Smooth muscle cell (in vitro differentiated cells): ENCODE measurements at regions not wholly inside any gene's neighbourhood (a gene's known extent, or its start where the extent isn't known, plus 50 kb on each side); places are given as distances from the start of the nearest gene placed in this dataset. TPM values are rescaled to one million over a fixed set of nuclear protein-coding genes. Genes with fewer than 3 reads are reported as not detected.
"Not testable (repeated sequence)": the region's sequence is repeated elsewhere in the genome, so short reads cannot be mapped to it uniquely, and the experiment has no call there.

Experiments used
- DNase-seq: peaks from one replicate; lab custom pipeline; 2025; ENCODE audit not compliant: unreplicated experiment; lab: John Stamatoyannopoulos, UW
- H2AFZ ChIP-seq: fragments of 200-600 bp; sonication (generic); 2 replicates; pipeline ENCODE4 v1.6.0; 2016; ENCODE audit warnings: antibody characterized with exemption, low read depth, mild to moderate bottlenecking
- H3F3A ChIP-seq: fragments of 200-600 bp; sonication (generic); 2 replicates; pipeline ENCODE4 v1.6.0; 2017; ENCODE audit warnings: antibody characterized with exemption, low read depth
- H3K27ac ChIP-seq: fragments of 200-600 bp; sonication (generic); 2 replicates; pipeline ENCODE4 v1.5.1; 2016; ENCODE audit warnings: low read depth, mild to moderate bottlenecking
- H3K27me3 ChIP-seq: fragments of 200-600 bp; sonication (generic); 2 replicates; pipeline ENCODE4 v1.6.1; 2016; ENCODE audit warnings: low read depth, mild to moderate bottlenecking
- H3K36me3 ChIP-seq: fragments of 200-600 bp; sonication (generic); 2 replicates; pipeline ENCODE4 v1.5.1; 2016; ENCODE audit warnings: low read depth
- H3K4me1 ChIP-seq: fragments of 200-600 bp; sonication (generic); 2 replicates; pipeline ENCODE4 v1.5.1; 2016; ENCODE audit warnings: low read depth
- H3K4me2 ChIP-seq: fragments of 200-600 bp; sonication (generic); 2 replicates; pipeline ENCODE4 v1.6.0; 2016; ENCODE audit warnings: mild to moderate bottlenecking
- H3K4me3 ChIP-seq: fragments of 200-600 bp; sonication (generic); 2 replicates; pipeline ENCODE4 v1.5.1; 2016; ENCODE audit warnings: mild to moderate bottlenecking
- H3K79me2 ChIP-seq: fragments of 200-600 bp; sonication (generic); 2 replicates; pipeline ENCODE4 v1.6.0; 2016; ENCODE audit warnings: low read depth, mild to moderate bottlenecking
- H3K9ac ChIP-seq: fragments of 200-600 bp; sonication (generic); 2 replicates; pipeline ENCODE4 v1.6.0; 2016; ENCODE audit warnings: low read depth
- H3K9me3 ChIP-seq: fragments of 200-600 bp; sonication (generic); replicated peaks from 2 replicates; pipeline ENCODE4 v1.5.1; 2016; ENCODE audit warnings: low read depth
- H4K20me1 ChIP-seq: fragments of 200-600 bp; sonication (generic); 2 replicates; pipeline ENCODE4 v1.6.0; 2016; ENCODE audit warnings: low read depth
- CTCF ChIP-seq: fragments of 200-600 bp; sonication (generic); IDR thresholded peaks from 2 replicates; pipeline ENCODE4 v1.5.1; 2017; ENCODE audit warnings: borderline replicate concordance, mild to moderate bottlenecking, antibody characterized with exemption; ENCODE audit not compliant: insufficient read depth, poor library complexity, severe bottlenecking
- WGBS: methylation state at CpG from one replicate; pipeline ENCODE4 v1.1.7; 2016; ENCODE audit warnings: low lambda C conversion rate; 5-methylcytosine and 5-hydroxymethylcytosine counted together
- small RNA-seq: library from RNA; depleted of rRNA; stranded (forward); fragments of <200 nt; gene quantifications from one replicate; pipeline ENCODE3, GENCODE V24; 2014

GRCh38 chr20:47843886-47844567 lies 58.7 kb upstream of the SULF2 start:
- Histone ChIP-seq H3K4me1 (no peaks in the 10 kb centered on the region), H3K9me3 (no peaks in the 10 kb centered on the region), H4K20me1 (no peaks in the 10 kb centered on the region), H3K79me2 (no peaks in the 10 kb centered on the region), H3K9ac (no peak overlapping the region), H3K27ac (no peak overlapping the region), H3K4me2 (no peak overlapping the region), H3K27me3 (no peaks in the 10 kb centered on the region), H3K36me3 (no peaks in the 10 kb centered on the region), H2AFZ (no peak overlapping the region), H3K4me3 (no peak overlapping the region), H3F3A (no peaks in the 10 kb centered on the region)
- DNase-seq = no peak
- WGBS = 16% methylated on average over 2 of the region's 2 CpGs
- TF ChIP-seq CTCF = no peak

- H3K36me3 ChIP-seq, H2AFZ ChIP-seq, DNase-seq, H3K9ac ChIP-seq, H3K4me1 ChIP-seq, H3K27ac ChIP-seq, H3K4me2 ChIP-seq, H3K27me3 ChIP-seq, H3K9me3 ChIP-seq, H3K79me2 ChIP-seq, H4K20me1 ChIP-seq, H3K4me3 ChIP-seq, H3F3A ChIP-seq: not testable (repeated sequence)
- WGBS = 90% methylated on average over 11 of the region's 11 CpGs
These were observed 57.7 kb upstream of the SULF2 start for GRCh38 chr20:47842950-47843349.

GRCh38 chr20:47842004-47842403 lies 56.7 kb upstream of the SULF2 start:
- not testable (repeated sequence) for H3K4me2 ChIP-seq, H3K4me1 ChIP-seq, H3K27me3 ChIP-seq, DNase-seq, H3K4me3 ChIP-seq, H3K9me3 ChIP-seq, H4K20me1 ChIP-seq, H3F3A ChIP-seq, H3K27ac ChIP-seq, H3K79me2 ChIP-seq, H3K36me3 ChIP-seq, H2AFZ ChIP-seq, H3K9ac ChIP-seq
- WGBS = 92% methylated on average over 12 of the region's 12 CpGs

GRCh38 chr20:47836256-47836817 lies 51.1 kb upstream of the SULF2 start:
- 93% methylated on average over 11 of the region's 11 CpGs for WGBS
- not testable (repeated sequence) for H3K79me2 ChIP-seq, H3K27me3 ChIP-seq, DNase-seq, H2AFZ ChIP-seq, H3K9ac ChIP-seq, H3K4me2 ChIP-seq, H4K20me1 ChIP-seq, H3K4me3 ChIP-seq, H3K9me3 ChIP-seq, H3K36me3 ChIP-seq, H3K27ac ChIP-seq, H3K4me1 ChIP-seq, H3F3A ChIP-seq

Small RNAs in the stretch of these regions (small RNA-seq; reads per million reads assigned to genes)
- not detected for gene RNA5SP486
- gene RNU7-144P = not detected
- not detected for gene RNU7-92P
